DMS153 (cell line): ENCODE measurements at regions not wholly inside any gene's neighbourhood (a gene's known extent, or its start where the extent isn't known, plus 50 kb on each side); places are given as distances from the start of the nearest gene placed in this dataset.
"Not testable (repeated sequence)": the region's sequence is repeated elsewhere in the genome, so short reads cannot be mapped to it uniquely, and the experiment has no call there.

Experiments used
- DNase-seq: peaks from one replicate; lab custom pipeline; 2025; lab: John Stamatoyannopoulos, UW

DNA sequence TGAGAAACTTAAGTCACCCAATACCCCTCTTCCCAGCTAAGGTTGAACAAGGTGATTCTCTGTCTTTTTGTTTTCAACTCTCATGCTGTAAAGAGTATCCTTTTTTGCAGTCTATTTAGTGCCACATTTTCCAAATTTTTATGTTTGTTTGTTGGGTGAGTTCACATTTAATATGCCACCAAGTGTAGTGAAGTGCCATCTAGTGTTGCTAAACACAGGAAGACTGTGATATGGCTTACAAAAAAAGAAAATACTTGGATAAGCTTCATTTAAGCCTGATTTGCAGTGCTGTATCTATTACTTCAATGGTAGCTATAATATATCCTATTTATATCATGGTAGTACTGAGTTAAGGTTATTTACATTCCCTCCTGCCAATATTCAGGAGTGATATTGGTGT, 319.2 kb upstream of the CHORDC1 start:
- DNase-seq = no peak

DNA sequence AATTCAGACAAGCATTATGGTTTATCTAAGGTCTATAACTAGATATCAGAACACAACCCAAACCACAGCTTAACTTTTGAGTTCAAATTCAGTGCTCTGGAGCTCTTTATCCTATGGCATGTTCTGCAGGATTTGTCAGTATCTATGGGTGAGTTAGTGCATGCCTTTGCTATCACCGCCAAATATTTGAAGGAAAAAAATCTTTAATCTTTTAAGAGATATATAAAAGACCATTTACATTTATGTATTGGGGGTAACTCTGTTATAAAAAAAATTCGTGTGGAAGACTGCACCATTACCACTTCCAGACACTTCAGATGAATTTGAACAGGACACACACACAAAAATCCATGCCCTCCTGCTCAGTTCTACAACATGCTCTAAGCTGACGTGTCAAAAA, 313.5 kb upstream of the CHORDC1 start:
- no peak for DNase-seq

DNA sequence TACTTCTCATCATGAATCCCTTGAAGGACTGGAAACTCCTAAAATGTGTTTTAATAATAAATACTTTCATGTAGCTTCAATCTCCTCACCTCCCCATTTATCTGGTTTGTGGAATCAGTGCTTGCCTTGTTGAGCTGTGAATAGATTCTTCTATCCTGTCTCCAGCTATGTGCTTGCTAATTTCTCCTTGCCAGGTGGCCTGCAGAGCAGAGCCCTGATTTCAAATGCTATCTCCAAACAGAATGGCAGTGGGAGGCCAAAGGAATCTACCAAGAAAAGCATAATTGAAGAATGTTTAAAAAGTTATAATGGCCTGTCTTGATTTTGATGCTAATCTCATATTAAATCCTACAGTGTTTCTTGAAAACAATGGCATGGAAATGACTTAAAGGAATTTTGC, 309.3 kb upstream of the CHORDC1 start:
- DNase-seq = no peak

DNA sequence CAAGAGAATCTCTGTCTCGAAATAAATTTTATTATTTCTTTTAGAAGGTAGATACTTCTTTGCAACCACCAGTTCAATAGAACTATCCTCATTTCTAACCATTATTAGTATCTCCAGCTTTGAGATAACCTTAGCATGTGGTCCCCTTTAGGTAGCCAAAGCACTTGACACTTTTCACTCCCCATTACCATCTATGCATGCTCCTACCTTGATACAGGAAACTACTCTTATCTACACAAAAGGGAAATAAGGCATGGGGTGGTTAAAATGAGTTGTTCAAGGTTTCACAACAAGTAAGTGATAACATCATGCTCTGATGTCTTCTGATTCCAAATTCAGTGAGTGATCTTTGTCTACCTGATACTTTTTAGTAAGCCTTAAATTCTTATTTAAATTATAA, 308.2 kb upstream of the CHORDC1 start:
- no peak for DNase-seq

DNA sequence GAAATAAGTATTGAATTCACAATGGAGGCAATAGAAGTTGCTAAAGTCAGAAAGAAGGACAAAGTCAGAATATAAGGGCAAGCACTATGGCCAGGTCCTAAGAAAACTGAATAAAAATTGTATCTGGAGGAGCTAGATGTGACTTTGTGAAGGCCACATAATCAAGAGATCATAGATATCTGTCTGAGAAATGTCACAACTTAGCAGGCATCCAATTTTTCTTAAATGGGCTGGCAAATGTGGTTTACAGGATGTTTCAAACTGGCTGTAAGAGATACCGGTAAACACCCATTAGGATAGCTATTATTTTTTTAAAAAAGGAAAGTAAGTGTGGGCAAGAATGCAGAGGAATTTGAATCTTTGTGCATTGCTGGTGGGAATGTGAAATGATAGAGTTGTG, 303.1 kb upstream of the CHORDC1 start:
- no peak for DNase-seq

DNA sequence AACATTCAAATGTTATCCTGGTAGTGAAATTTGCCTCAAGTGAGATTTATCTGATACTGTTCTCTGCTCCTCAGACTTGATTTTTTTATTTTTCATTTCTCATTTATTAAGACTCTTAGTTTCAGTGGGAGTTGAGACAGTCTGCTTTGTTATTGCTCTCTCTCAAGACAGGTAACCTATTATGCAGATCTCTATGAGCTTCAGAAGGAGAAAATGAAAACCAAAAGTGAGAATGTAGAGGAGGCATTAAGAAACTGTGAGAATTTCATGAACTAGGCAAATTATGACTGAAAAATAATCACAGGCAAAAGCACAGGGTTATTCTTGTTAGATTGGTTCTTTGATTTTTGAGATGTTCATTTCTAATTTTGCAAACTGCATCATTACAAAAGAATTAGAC, 290.0 kb upstream of the CHORDC1 start:
- DNase-seq = no peak

DNA sequence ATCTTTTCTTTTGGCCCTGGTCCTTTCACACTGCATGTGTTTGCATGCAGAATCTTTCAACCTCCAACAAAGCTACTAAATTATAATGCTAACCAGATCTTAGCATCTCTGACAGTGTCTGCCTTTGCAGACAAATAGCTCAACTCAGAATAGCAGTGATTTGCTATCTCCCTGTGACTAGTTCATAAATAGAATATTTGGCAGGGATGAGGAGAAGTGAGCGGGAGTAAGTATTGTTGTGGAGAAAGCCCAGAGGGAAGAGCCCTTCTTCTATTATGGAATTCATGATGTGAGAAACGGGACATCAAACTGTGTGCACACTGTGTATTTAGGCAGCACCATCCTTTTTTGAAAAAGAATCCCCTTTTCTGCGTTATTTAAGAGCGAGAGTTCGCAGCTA, 288.0 kb upstream of the CHORDC1 start:
- no peak for DNase-seq

DNA sequence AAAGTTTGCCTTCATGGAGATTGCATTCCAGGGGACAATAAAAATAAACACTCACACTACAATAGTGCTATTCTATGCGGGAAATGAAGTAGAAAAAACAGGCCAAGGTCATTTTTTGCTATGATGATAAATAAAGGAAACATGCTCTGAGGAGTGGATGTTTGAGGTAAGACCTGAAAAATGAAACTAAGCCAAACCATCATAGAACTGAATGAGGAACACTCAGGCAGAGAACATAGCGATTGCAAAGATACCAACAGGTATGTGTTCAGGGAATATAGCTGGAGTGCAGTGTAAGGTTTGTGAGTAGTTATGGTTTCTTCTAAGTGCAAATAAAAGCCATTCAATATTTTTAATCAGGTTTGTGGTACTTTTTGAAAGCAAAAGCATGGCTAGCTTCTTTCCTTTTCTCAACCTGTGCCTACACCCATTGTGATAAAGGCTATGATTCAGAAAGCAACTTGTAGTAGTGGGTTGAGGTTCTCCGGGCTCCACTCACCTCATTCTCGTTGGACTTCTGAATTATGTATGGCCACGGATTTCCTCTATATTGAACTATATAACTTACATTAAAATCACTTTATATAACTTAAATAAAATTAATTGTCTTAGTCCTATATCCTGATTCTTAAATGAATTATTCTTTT, 278.2 kb upstream of the CHORDC1 start:
- no peak for DNase-seq

DNA sequence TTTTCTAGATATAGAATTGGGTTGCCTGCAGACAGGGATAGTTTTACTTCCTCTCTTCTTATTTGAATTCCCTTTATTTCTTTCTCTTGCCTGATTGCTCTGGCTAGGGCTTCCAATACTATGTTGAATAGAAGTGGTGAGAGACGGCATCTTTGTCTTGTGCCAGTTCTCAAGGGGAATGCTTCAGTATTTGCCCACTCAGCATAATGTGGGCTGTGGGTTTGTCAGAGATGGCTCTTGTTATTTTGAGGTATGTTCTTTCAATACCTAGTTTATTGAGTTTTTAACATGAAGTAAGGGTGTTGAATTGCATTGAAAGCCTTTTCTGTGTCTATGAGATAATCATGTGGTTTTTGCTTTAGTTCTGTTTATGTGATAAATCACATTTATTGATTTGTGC, 273.9 kb upstream of the CHORDC1 start:
- DNase-seq = no peak

DNA sequence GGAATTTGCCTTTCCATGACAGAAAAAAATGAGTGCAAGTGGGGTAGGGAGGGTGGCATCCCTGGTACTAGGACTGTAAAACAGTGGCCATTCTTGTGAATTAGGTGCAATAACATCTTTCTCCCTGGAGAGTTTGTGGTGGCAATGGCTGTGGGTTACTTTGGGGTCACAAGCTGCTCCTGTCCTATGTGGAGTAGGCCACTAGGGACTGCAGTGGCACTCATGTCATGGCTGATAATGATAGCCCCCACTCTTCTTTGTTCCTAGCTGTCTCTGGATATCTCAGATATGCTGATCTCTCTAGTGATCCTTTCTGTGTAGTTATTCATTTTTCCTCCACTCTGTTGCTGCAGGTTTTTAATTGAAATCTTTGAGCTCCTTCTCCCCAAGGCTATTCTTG, 270.5 kb upstream of the CHORDC1 start:
- DNase-seq = no peak

DNA sequence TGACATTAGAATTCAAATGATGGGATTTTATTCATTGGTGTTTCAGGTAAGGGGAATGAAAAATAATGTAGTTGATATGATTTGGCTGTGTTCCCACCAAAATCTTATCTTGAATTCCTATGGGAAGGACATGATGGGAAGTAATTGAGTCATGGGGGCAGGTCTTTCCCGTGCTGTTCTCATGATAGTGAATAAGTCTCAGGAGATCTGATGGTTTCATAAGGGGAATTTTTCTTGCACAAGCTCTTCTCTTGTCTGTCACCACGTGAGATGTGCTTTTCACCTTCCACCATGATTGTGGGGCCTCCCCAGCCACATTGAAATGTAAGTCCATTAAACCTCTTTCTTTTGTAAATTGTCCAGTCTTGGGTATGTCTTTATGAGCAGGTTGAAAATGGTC, 268.6 kb upstream of the CHORDC1 start:
- DNase-seq = no peak

DNA sequence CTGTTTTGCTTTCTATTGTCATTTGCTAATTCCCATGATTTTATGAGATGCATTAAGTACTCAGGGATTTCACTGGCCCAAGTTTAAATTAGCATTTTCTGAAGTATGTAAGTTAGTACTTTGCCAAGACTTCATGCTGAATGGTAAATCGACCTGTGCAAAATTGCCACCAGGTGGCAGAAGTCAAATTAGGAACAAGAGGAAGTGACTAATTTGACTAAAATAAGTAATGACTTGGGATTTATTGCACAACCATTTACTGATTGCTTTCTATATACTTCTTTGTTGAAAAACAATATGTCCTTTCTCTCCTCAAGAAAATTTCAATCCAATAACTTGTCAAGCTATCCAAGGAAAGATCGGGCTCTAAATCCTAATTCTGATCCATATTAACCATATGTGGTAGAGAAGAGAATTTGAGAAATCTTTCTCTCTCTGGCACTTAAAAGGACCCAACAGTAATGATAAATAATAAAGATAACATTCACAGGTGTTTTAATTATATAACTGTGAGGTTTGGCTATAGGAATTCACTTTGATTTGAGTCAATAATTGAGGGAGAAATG, 253.7 kb upstream of the CHORDC1 start:
- no peak for DNase-seq

DNA sequence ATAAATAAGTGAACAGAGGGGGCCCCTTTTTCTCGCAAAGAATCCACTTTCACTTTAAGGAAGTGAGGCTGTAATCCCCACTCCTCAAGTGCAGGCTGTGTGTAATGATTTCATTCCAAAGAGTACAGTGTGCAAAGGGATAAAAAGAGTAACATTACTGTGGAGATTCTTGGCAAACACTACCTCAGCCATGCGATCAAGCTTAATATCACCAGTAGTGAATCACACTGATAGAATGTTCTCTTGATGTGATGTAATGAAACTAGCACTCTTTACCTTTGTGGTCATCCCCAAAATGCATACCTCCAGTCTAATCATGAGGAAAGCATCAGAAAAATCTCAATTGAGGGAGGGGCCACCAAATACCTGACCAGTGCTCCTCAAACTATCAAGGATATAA, 246.1 kb upstream of the CHORDC1 start:
- no peak for DNase-seq

DNA sequence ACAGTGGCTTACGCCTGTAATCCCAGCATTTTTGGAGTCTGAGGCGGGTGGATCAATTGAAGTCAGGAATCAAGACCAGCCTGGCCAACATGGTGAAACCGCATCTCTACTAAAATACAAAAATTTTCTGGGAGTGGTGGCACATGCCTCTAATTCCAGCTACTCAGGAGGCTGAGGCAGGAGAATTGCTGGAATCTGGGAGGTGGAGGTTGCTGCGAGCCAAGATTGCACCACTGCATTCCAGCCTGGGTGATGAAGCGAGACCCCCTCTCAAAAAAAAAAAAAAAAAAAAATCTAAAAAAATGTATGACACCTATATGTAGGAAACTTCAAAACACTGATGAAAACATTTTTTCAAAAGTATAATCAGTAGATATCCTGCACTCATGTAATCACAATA, 242.7 kb upstream of the CHORDC1 start:
- no peak for DNase-seq

DNA sequence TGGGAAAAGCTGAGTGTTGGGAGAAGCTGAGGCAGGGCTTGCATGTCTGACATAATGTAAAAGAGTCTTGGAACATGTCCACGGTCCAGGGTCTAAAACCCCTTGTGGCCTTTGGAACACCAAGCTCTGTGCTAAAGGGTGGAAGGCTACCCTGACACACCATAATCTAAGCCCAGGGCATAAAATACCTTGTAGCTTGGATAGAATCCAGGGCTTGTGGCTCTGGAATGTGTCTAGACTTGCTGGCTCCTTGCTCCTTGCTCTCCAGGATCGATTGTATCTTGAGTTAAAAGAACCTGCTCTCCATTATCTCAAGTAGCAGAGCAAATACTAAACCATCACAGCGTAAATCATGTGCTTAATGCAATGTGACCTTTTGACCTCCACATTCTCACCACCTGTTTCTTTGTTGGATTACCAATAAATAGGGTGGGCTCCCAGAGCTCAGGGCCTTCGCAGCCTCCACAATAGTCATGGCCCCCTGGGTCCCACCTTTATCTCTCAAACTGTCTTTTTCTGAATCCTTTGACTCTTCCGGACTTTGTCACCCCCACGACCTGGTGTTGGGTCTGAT, 232.6 kb upstream of the CHORDC1 start:
- DNase-seq = not testable (repeated sequence)

DNA sequence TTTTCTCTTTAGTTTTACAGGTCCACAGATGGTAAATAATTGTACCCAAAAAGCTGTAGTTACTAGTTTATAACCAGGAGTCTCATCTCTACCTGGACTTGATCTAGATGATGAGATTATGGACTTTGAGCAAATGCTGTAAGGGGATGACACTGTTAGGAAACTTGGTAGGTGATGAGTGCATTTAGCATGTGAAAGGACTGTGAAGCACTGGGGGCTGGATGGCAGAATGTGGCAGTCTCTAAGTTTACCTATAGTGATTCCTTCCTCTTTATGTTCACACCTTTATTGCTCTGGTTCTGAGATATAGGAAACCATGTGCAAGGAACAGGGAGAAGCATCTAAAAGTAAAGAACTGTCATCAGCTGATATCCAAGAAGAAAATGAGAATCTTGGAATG, 230.7 kb upstream of the CHORDC1 start:
- no peak for DNase-seq

DNA sequence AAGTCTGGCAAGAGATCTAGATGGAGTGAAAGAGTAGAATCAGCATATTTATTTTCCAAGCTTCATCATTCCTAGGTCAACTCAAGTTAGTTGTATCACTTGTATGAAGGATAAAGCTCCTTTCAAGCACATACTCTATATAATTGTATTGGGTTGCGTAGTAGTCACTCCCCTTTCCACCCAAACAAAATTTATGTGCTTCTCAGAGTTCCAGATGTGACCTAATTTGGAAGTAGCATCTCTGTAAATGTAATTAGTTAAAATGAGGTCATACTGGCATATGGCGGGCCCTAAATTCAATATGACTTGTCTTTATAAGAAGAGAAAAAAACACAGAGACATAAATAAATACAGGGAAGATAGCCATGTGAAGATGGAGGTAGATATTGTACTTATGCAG, 226.8 kb upstream of the CHORDC1 start:
- DNase-seq = no peak

DNA sequence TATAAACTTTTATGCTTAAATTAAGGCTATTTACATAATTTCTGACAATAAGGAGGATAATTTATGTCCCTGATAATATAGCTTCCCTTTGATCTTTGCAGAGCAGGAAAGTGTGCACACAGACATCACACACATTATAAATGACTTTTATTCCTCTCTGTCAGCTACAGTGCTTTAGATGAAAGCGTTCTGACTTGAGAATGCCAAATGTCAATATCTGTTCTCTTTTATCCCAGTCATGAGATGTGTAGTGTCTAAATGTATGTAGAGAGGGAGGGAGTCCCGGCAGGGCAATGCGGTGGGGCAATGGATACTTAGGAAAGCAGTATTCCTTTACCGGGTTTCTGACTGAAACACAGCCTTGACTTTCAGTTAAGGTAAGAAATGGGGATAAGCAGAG, 225.4 kb upstream of the CHORDC1 start:
- DNase-seq = no peak

DNA sequence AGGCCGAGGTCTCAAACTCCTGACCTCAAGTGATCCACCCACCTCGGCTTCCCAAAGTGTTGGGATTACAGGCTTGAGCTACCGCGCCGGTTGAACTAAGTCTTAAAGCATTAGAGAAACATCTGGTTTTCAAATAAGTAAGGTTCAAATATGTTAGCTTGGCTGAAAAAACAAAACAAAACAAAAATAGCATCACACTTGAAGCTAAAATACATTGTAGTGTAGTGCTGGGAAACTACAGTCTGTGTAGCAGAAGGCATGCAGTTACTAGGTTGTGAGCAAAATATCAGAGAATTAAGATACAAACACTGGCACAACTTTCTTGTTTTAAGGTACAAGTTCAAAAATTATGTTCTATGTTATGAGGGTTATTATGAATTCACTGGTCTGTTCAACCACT, 224.8 kb upstream of the CHORDC1 start:
- no peak for DNase-seq

DNA sequence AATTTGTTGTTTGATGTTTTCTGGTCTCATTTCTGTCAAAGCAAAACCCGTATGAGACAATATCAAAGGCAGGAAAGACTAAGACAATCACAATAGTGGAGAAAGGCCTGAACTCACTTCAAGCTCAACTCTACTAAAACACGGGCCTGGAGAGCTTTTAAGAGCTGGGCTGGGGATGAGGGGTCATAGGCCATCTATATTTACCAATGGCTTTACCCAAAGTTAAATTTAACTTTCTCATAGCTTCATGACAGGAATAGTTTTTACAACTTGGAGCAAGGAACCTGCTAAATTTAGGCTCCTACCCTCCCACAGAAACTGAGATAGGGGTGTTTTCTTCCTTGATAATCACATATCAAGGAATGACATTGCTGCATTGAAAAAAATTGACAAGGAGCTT, 223.4 kb upstream of the CHORDC1 start:
- no peak for DNase-seq

DNA sequence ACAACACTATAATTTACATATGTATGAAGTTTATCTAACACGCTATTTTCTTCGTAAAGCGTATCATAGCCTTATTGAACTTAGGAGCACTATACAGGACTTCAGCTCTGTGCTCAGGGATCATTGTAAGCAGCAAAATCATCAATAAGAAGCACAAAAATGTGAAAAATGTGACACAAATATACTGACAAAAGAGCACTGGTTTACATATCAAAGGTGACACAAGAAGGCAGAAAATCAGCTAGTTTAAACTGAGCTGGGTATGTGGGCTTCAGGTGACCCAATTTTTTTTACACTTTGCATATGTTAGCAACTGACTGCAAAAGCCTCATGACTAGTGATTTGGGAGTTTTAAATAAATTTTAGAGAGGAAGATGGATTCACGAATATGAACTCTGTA, 215.2 kb upstream of the CHORDC1 start:
- DNase-seq = no peak

DNA sequence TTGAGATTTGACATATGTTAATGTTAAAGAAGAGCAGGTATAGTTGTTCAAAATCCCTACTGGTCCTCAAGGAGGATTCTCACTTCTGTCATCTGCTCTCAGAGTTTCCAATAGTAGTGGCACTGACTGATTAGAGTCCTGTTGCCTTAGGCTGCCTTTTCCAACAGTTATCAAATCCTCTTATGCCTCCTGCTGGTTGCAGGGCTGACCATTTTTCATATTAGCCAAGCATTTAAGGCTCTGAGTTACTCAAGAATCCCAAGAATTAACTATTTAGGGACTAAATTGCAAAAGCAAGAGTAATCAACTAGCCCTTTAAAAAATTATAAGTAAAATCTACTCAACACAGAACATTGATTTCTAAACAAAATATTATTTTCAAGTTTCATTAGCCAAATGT, 212.0 kb upstream of the CHORDC1 start:
- DNase-seq = peak; percentile 35

DNA sequence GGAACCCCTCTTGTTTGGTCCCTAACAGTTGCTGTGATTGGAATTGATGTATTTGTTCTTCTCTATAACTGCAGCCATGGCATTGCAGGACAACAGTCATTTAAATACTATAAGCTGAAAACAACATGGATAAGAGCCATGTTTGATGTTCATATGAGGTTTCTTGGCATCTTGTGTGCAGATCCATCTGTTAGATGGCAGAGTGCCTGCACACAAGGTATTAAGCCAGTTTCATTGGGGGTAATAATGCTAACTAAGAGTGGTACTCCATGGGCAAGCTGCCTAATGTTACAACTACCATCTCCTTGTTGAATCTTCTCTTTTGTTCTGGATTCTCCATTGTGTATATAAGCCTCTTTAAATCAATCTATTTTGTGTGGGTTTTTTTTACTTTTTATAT, 206.0 kb upstream of the CHORDC1 start:
- no peak for DNase-seq

DNA sequence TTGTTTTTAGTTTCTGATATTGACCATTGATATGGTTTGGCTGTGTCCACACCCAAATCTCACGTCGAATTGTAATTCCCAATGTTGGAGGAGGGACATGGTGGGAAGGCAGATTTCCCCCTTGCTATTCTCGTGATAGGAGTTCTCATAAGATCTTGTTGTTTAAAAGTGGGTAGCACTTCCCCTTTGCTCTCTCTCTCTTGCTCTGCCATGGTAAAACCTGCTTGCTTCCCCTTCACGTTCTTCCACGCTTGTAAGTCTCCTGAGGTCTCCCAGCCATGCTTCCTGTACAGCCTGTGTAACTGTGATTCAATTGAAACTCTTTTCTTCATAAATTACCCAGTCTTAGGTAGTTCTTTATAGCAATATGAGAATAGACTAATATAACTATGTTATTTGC, 203.6 kb upstream of the CHORDC1 start:
- DNase-seq = no peak
